ENCODE measurements at regions not wholly inside any gene's neighbourhood (a gene's known extent, or its start where the extent isn't known, plus 50 kb on each side); places are given as distances from the start of the nearest gene placed in this dataset.
"Not testable (repeated sequence)": the region's sequence is repeated elsewhere in the genome, so short reads cannot be mapped to it uniquely, and the experiment has no call there.

- Mint-ChIP-seq H3K4me3 (no peak overlapping the region), H3K27me3 (no peaks in the 10 kb centered on the region), H3K27ac (no peak overlapping the region), H3K9me3 (ENCODE audit: low read depth) (peaks cover 3% of the 10 kb centered on the region), H3K4me1 (no peaks in the 10 kb centered on the region), H3K36me3 (ENCODE audit: low read depth) (no peaks in the 10 kb centered on the region)
- ChIA-PET POLR2A (no interaction called here), CTCF (no interaction called here)
- DNase-seq (no peak), ATAC-seq (no peak)
- intact Hi-C loops (cut with DNase I, micrococcal nuclease), result no loop called here
Observed at GRCh38 chr5:20974426-20974825, 986.4 kb upstream of the CDH18 start.

GRCh38 chr5:20972419-20972925, 984.5 kb upstream of the CDH18 start:
- no peak for ATAC-seq
- CTCF ChIA-PET, result no interaction called here
- DNase-seq, result no peak
- no peaks in the 10 kb centered on the region for H3K27me3 Mint-ChIP-seq
- intact Hi-C loops (cut with DNase I, micrococcal nuclease), result no loop called here
- no peaks in the 10 kb centered on the region for H3K36me3 Mint-ChIP-seq (ENCODE audit: low read depth)
- POLR2A ChIA-PET, result no interaction called here
- no peak overlapping the region for H3K4me3 Mint-ChIP-seq
- peaks cover 3% of the 10 kb centered on the region for H3K9me3 Mint-ChIP-seq (ENCODE audit: low read depth)
- no peak overlapping the region for H3K27ac Mint-ChIP-seq
- no peaks in the 10 kb centered on the region for H3K4me1 Mint-ChIP-seq

GRCh38 chr5:20959347-20959746, 971.3 kb upstream of the CDH18 start:
- intact Hi-C loops (cut with DNase I, micrococcal nuclease), result no loop called here
- H3K36me3 Mint-ChIP-seq (ENCODE audit: low read depth), result no peaks in the 10 kb centered on the region
- CTCF ChIA-PET, result no interaction called here
- no peaks in the 10 kb centered on the region for H3K4me1 Mint-ChIP-seq
- H3K27ac Mint-ChIP-seq, result no peak overlapping the region
- DNase-seq (no peak), ATAC-seq (no peak)
- H3K27me3 Mint-ChIP-seq, result no peaks in the 10 kb centered on the region
- H3K9me3 Mint-ChIP-seq (ENCODE audit: low read depth), result peaks cover 17% of the 10 kb centered on the region
- POLR2A ChIA-PET, result no interaction called here
- no peak overlapping the region for H3K4me3 Mint-ChIP-seq

GRCh38 chr5:20958641-20959040, 970.6 kb upstream of the CDH18 start:
- CTCF ChIA-PET, result no interaction called here
- POLR2A ChIA-PET, result no interaction called here
- H3K9me3 Mint-ChIP-seq (ENCODE audit: low read depth), result peaks cover 17% of the 10 kb centered on the region
- DNase-seq (no peak), ATAC-seq (no peak)
- H3K27me3 Mint-ChIP-seq, result no peaks in the 10 kb centered on the region
- intact Hi-C loops (cut with DNase I, micrococcal nuclease), result no loop called here
- H3K27ac Mint-ChIP-seq, result no peak overlapping the region
- no peaks in the 10 kb centered on the region for H3K4me1 Mint-ChIP-seq
- no peak overlapping the region for H3K4me3 Mint-ChIP-seq
- no peaks in the 10 kb centered on the region for H3K36me3 Mint-ChIP-seq (ENCODE audit: low read depth)

- no peak for ATAC-seq
- no peak overlapping the region for H3K4me3 Mint-ChIP-seq
- CTCF ChIA-PET, result no interaction called here
Observed at GRCh38 chr5:20956134-20956533, 968.1 kb upstream of the CDH18 start.

GRCh38 chr5:20949636-20950035, 961.6 kb upstream of the CDH18 start:
- Mint-ChIP-seq H3K9me3 (ENCODE audit: low read depth) (peaks cover 10% of the 10 kb centered on the region), H3K4me1 (no peaks in the 10 kb centered on the region), H3K27me3 (no peaks in the 10 kb centered on the region), H3K4me3 (no peak overlapping the region), H3K36me3 (ENCODE audit: low read depth) (no peaks in the 10 kb centered on the region), H3K27ac (no peak overlapping the region)
- intact Hi-C loops (cut with DNase I, micrococcal nuclease), result no loop called here
- CTCF ChIA-PET, result interaction anchor here (0.6 kb wide), 1 partner anchor 303 kb away, joined by 3 read pairs; no protein-coding TSS in a partner anchor
- ATAC-seq (no peak), DNase-seq (no peak)
- POLR2A ChIA-PET, result no interaction called here

More at GRCh38 chr5:20956134-20956533, 968.1 kb upstream of the CDH18 start:
- POLR2A ChIA-PET, result no interaction called here
- intact Hi-C loops (cut with DNase I, micrococcal nuclease), result no loop called here
- DNase-seq, result no peak
- Mint-ChIP-seq H3K4me1 (no peaks in the 10 kb centered on the region), H3K27me3 (no peaks in the 10 kb centered on the region), H3K9me3 (ENCODE audit: low read depth) (peaks cover 11% of the 10 kb centered on the region), H3K36me3 (ENCODE audit: low read depth) (no peaks in the 10 kb centered on the region), H3K27ac (no peak overlapping the region)

GRCh38 chr5:20943183-20943971, 955.4 kb upstream of the CDH18 start:
- H3K4me1 Mint-ChIP-seq; H3K36me3 Mint-ChIP-seq (ENCODE audit: low read depth); intact Hi-C loops (cut with DNase I, micrococcal nuclease); DNase-seq; POLR2A ChIA-PET; H3K9me3 Mint-ChIP-seq (ENCODE audit: low read depth); ATAC-seq; H3K27ac Mint-ChIP-seq; CTCF ChIA-PET; H3K27me3 Mint-ChIP-seq; H3K4me3 Mint-ChIP-seq: not testable (repeated sequence)

GRCh38 chr5:20942603-20943002, 954.6 kb upstream of the CDH18 start:
- intact Hi-C loops (cut with DNase I, micrococcal nuclease); H3K4me1 Mint-ChIP-seq; POLR2A ChIA-PET; H3K9me3 Mint-ChIP-seq (ENCODE audit: low read depth); H3K27ac Mint-ChIP-seq; H3K4me3 Mint-ChIP-seq; H3K36me3 Mint-ChIP-seq (ENCODE audit: low read depth); ATAC-seq; H3K27me3 Mint-ChIP-seq; CTCF ChIA-PET; DNase-seq: not testable (repeated sequence)

- ATAC-seq; intact Hi-C loops (cut with DNase I, micrococcal nuclease); CTCF ChIA-PET: not testable (repeated sequence)
Observed at GRCh38 chr5:20940786-20941185, 952.8 kb upstream of the CDH18 start.

GRCh38 chr5:20890936-20891335, 902.9 kb upstream of the CDH18 start:
- H3K27ac Mint-ChIP-seq, POLR2A ChIA-PET: not testable (repeated sequence)

More at GRCh38 chr5:20940786-20941185, 952.8 kb upstream of the CDH18 start:
- DNase-seq; H3K4me3 Mint-ChIP-seq; H3K4me1 Mint-ChIP-seq; H3K9me3 Mint-ChIP-seq (ENCODE audit: low read depth); H3K27ac Mint-ChIP-seq; H3K36me3 Mint-ChIP-seq (ENCODE audit: low read depth); H3K27me3 Mint-ChIP-seq; POLR2A ChIA-PET: not testable (repeated sequence)

GRCh38 chr5:20875726-20876125, 887.7 kb upstream of the CDH18 start:
- CTCF ChIA-PET; intact Hi-C loops (cut with DNase I, micrococcal nuclease); POLR2A ChIA-PET; H3K27me3 Mint-ChIP-seq; H3K9me3 Mint-ChIP-seq (ENCODE audit: low read depth); ATAC-seq; H3K4me1 Mint-ChIP-seq; H3K4me3 Mint-ChIP-seq; H3K27ac Mint-ChIP-seq; H3K36me3 Mint-ChIP-seq (ENCODE audit: low read depth); DNase-seq: not testable (repeated sequence)

More at GRCh38 chr5:20890936-20891335, 902.9 kb upstream of the CDH18 start:
- H3K27me3 Mint-ChIP-seq; intact Hi-C loops (cut with DNase I, micrococcal nuclease); DNase-seq; H3K4me3 Mint-ChIP-seq; H3K4me1 Mint-ChIP-seq; ATAC-seq; H3K36me3 Mint-ChIP-seq (ENCODE audit: low read depth); CTCF ChIA-PET: not testable (repeated sequence)
- H3K9me3 Mint-ChIP-seq (ENCODE audit: low read depth), result peaks cover 10% of the 10 kb centered on the region

- intact Hi-C loops (cut with DNase I, micrococcal nuclease); POLR2A ChIA-PET: not testable (repeated sequence)
Observed at GRCh38 chr5:20865892-20866291, 877.9 kb upstream of the CDH18 start.

More at GRCh38 chr5:20865892-20866291, 877.9 kb upstream of the CDH18 start:
- H3K27me3 Mint-ChIP-seq; H3K4me3 Mint-ChIP-seq; H3K27ac Mint-ChIP-seq; H3K9me3 Mint-ChIP-seq (ENCODE audit: low read depth); DNase-seq; ATAC-seq; H3K36me3 Mint-ChIP-seq (ENCODE audit: low read depth); H3K4me1 Mint-ChIP-seq; CTCF ChIA-PET: not testable (repeated sequence)

Measured in activated CD4-positive, alpha-beta T cell treated with anti-CD3 and anti-CD28 coated beads for 36 hours (primary cell).